ENCODE measurements at regions not wholly inside any gene's neighbourhood (a gene's known extent, or its start where the extent isn't known, plus 50 kb on each side); places are given as distances from the start of the nearest gene placed in this dataset.
A peak's percentile ranks its signal among the peaks of the same experiment; 100 is the strongest.

GRCh38 chr16:64174327-64174726, 947.5 kb downstream of the CDH11 start:
- H2AFZ ChIP-seq (ENCODE audit: low read length), result no peak overlapping the region
- H3K4me2 ChIP-seq (ENCODE audit: low read depth, low read length), result no peak overlapping the region
- DNase-seq, result no peak
- no peaks in the 10 kb centered on the region for H3K9me3 ChIP-seq (replicated peaks; ENCODE audit: insufficient read depth, low read length)
- H3K27me3 ChIP-seq (replicated peaks; ENCODE audit: insufficient read depth, low read length), result no peaks in the 10 kb centered on the region
- TF ChIP-seq, protein P1, sequence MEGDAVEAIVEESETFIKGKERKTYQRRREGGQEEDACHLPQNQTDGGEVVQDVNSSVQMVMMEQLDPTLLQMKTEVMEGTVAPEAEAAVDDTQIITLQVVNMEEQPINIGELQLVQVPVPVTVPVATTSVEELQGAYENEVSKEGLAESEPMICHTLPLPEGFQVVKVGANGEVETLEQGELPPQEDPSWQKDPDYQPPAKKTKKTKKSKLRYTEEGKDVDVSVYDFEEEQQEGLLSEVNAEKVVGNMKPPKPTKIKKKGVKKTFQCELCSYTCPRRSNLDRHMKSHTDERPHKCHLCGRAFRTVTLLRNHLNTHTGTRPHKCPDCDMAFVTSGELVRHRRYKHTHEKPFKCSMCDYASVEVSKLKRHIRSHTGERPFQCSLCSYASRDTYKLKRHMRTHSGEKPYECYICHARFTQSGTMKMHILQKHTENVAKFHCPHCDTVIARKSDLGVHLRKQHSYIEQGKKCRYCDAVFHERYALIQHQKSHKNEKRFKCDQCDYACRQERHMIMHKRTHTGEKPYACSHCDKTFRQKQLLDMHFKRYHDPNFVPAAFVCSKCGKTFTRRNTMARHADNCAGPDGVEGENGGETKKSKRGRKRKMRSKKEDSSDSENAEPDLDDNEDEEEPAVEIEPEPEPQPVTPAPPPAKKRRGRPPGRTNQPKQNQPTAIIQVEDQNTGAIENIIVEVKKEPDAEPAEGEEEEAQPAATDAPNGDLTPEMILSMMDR (IDR thresholded peaks at IDR 0.05; ENCODE audit: low read length), result no peak
- TF ChIP-seq EZH2 (optimal IDR thresholded peaks at IDR 0.05; ENCODE audit: low read depth, low read length), result no peak
- no peak for TF ChIP-seq EZH2phosphoT487 (IDR thresholded peaks at IDR 0.05; ENCODE audit: low read length)
- H3K79me2 ChIP-seq (ENCODE audit: low read length), result no peaks in the 10 kb centered on the region
- H3K9ac ChIP-seq (ENCODE audit: low read length), result no peak overlapping the region
- 0 out of 2 replicates have a peak, but pooled peaks cover 3% of the 10 kb centered on the region for H3K4me1 ChIP-seq (ENCODE audit: low read length)
- peaks cover 9% of the 10 kb centered on the region; the same call in 1 of the 2 replicates for H3F3A ChIP-seq (ENCODE audit: insufficient read depth, low read length)
- H3K4me3 ChIP-seq (ENCODE audit: low read length), result no peak overlapping the region
- H3K27ac ChIP-seq (ENCODE audit: low read length), result no peak overlapping the region
- no peaks in the 10 kb centered on the region for H3K36me3 ChIP-seq (replicated peaks; ENCODE audit: insufficient read depth, low read length)
- H4K20me1 ChIP-seq (ENCODE audit: insufficient read depth, low read length), result no peaks in the 10 kb centered on the region
- no peaks in the 10 kb centered on the region for H3K9me2 ChIP-seq (replicated peaks; ENCODE audit: insufficient read depth, low read length)

GRCh38 chr16:64172652-64173051, 949.2 kb downstream of the CDH11 start:
- no peaks in the 10 kb centered on the region for H3K9me2 ChIP-seq (replicated peaks; ENCODE audit: insufficient read depth, low read length)
- TF ChIP-seq, protein P1 (IDR thresholded peaks at IDR 0.05; ENCODE audit: low read length), result no peak
- TF ChIP-seq EZH2 (optimal IDR thresholded peaks at IDR 0.05; ENCODE audit: low read depth, low read length) (no peak), EZH2phosphoT487 (IDR thresholded peaks at IDR 0.05; ENCODE audit: low read length) (no peak)
- H3K27ac ChIP-seq (ENCODE audit: low read length), result peak overlapping the region; percentile 18; the same call in 1 of the 2 replicates
- peak; percentile 69 for DNase-seq
- peak overlapping the region; percentile 73 for H3K4me2 ChIP-seq (ENCODE audit: low read depth, low read length)
- H3K79me2 ChIP-seq (ENCODE audit: low read length), result no peaks in the 10 kb centered on the region
- peak overlapping the region; percentile 21 for H2AFZ ChIP-seq (ENCODE audit: low read length)
- H3K4me3 ChIP-seq (ENCODE audit: low read length), result peak overlapping the region; percentile 41; the same call in 1 of the 2 replicates
- H3K9me3 ChIP-seq (replicated peaks; ENCODE audit: insufficient read depth, low read length), result no peaks in the 10 kb centered on the region
- H3K9ac ChIP-seq (ENCODE audit: low read length), result peak overlapping the region; percentile 23; the same call in 1 of the 2 replicates
- peaks cover 9% of the 10 kb centered on the region; the same call in 1 of the 2 replicates for H3F3A ChIP-seq (ENCODE audit: insufficient read depth, low read length)
- 0 out of 2 replicates have a peak, but pooled peaks cover 3% of the 10 kb centered on the region for H3K4me1 ChIP-seq (ENCODE audit: low read length)
- no peaks in the 10 kb centered on the region for H3K36me3 ChIP-seq (replicated peaks; ENCODE audit: insufficient read depth, low read length)
- no peaks in the 10 kb centered on the region for H3K27me3 ChIP-seq (replicated peaks; ENCODE audit: insufficient read depth, low read length)
- no peaks in the 10 kb centered on the region for H4K20me1 ChIP-seq (ENCODE audit: insufficient read depth, low read length)

DNA sequence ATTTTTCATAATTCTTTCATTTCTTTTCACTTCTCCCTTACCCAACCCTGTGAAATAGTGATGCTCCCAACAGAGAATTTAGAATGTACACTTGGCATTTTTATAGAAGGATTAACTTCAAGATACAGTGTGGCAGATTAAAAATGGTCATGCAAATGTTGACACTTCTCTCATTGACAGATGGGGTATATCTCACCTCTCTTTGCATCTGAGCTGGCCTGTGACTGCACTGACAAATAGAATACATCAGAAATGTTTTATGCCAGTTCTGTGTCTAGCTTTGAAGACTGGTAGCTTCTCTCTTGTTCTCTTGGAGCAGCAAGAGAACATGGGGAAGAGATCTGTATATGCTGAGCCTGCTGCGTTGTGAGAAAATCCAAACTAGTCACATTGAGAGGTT, 949.6 kb downstream of the CDH11 start:
- H3K27me3 ChIP-seq (replicated peaks; ENCODE audit: insufficient read depth, low read length), result no peaks in the 10 kb centered on the region
- peak overlapping the region; percentile 41; the same call in 1 of the 2 replicates for H3K4me3 ChIP-seq (ENCODE audit: low read length)
- no peak for DNase-seq
- no peak overlapping the region for H3K27ac ChIP-seq (ENCODE audit: low read length)
- H3K79me2 ChIP-seq (ENCODE audit: low read length), result no peaks in the 10 kb centered on the region
- TF ChIP-seq EZH2phosphoT487 (IDR thresholded peaks at IDR 0.05; ENCODE audit: low read length) (no peak), EZH2 (optimal IDR thresholded peaks at IDR 0.05; ENCODE audit: low read depth, low read length) (no peak)
- TF ChIP-seq, protein P1 (IDR thresholded peaks at IDR 0.05; ENCODE audit: low read length), result no peak
- H3K4me2 ChIP-seq (ENCODE audit: low read depth, low read length), result peak overlapping the region; percentile 73
- 0 out of 2 replicates have a peak, but pooled peaks cover 3% of the 10 kb centered on the region for H3K4me1 ChIP-seq (ENCODE audit: low read length)
- no peaks in the 10 kb centered on the region for H3K36me3 ChIP-seq (replicated peaks; ENCODE audit: insufficient read depth, low read length)
- H2AFZ ChIP-seq (ENCODE audit: low read length), result peak overlapping the region; percentile 21
- no peaks in the 10 kb centered on the region for H4K20me1 ChIP-seq (ENCODE audit: insufficient read depth, low read length)
- H3K9me3 ChIP-seq (replicated peaks; ENCODE audit: insufficient read depth, low read length), result no peaks in the 10 kb centered on the region
- no peak overlapping the region; the same call in 1 of the 2 replicates for H3K9ac ChIP-seq (ENCODE audit: low read length)
- H3F3A ChIP-seq (ENCODE audit: insufficient read depth, low read length), result peaks cover 9% of the 10 kb centered on the region; the same call in 1 of the 2 replicates
- H3K9me2 ChIP-seq (replicated peaks; ENCODE audit: insufficient read depth, low read length), result no peaks in the 10 kb centered on the region
